Ecto neural progenitor cell (in vitro differentiated cells): ENCODE measurements at regions not wholly inside any gene's neighbourhood (a gene's known extent, or its start where the extent isn't known, plus 50 kb on each side); places are given as distances from the start of the nearest gene placed in this dataset.

ENCODE experiments used
- DNase-seq: peaks from one replicate; pipeline ENCODE4 v3.0.0-alpha.2; 2018; ENCODE audit warnings: low spot score

DNA sequence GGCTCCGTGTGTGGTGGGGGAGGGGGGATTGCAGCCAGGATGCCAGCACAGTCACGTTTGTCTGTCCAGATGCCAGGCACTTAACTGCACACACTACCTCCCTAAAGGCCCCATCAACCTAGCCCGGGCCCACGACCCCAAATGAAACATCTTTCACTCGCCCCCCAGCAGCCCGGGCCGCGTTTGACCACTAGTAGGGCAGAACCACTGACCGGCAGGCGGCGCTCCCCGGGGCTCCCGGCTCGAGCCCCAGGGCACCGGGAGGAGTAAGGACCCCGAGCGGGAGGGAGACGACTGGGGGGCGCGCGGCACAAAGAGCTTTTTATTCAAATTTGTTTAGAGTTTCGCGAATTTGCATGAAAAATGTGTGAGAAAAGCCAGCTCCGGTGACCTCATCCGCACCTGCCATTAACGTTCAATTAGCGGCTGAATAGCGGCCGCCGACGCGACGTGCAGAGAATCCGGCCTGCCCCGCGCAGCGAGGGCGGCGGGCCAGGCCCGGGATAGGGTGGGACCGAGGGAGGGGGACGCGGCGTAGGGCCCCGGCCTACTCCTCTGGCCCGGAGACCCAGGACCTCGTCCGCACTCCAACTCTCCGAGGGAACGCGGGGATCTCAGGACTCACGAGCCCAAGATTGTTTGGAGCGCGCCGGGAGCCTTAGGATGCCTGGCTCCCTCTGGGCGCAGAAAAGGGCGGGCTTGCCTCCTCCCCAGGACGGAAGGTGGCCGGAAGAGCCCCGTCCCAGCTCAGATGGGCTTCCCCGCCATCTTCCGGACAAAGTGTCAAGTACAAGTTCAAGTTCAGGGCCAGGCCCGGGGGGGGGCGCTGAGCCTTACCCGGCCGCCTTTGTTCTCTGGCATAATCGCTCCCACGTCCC is 64.9 kb upstream of the POLG start:
- peak; percentile 67 for DNase-seq

DNA sequence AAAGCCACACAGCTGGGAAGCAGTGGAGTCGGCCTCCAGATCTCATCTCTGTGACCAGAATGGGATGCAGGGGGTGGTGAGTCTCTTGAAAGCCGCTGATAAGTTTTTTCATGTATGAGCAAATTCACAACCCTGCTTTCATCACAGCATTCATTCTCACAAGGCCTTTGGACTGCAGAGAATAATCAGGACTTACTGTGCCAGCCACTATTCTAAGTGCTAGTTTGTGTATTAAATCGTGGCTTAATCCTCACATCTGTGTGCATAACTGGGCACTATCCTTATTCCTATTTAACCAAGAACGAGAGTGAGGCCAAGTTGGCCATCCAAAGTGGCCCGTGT is 64.2 kb upstream of the POLG start:
- DNase-seq, result no peak

DNA sequence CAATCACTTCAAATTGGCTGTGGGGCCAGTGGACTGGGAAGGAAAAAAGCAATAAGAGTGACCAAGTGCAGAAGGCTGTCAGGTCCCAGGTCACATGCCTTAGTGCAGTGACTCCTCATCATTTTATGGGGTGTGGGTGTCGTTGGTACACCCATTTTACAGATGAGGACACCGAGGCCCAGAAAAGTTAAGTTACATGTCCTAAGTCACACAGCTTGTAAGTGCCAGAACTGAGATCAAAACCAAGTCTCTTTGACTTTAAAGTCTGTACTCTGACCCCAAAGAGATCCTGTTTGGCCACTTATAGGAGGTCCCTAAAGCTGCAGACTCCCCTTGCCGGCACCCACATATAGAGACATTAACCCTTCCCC is 63.0 kb upstream of the POLG start:
- DNase-seq, result no peak

DNA sequence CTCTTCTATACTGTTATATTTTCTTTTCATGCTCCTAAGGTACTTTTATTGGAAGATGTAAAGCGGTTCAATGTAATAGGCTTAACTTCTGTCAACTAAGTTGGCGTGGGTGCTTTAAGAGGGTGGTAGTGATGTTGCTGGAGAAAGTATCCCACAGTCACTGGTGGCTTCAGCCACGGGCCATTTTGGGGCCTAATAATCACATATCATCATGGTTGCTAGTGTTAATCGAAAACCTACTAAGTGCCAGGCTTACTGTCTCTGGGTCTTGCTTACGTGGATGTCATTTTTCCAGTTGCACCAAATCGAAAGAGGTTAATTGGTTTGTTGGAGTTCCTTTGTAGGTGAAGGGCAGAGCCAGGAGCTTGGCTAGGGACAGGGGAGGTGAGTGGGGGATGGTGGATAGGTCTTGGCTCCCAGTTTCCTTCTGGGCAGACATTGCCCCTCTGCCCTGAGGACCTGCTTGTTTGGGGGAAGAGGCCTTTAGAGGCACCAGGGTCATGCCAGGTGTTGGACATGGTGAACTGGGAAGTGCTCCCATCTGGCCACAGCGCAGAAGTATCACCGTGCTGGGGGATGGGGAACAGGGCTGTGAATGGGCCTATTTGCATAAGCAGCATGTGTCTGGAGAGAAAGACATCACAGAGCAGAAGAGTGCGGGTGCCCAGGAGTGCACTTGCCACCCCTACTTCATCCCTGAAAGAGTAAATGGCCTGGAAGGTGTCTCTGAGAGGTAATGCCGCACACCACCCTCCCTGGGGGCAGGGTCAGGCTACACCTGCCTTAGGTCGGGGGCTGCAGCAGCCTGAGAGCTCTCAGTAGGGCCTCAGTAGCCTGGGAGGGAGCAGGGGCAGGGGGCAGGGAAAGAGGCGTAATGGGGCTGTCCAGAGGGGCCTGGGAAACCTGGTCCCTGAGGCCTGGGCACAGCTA is 62.4 kb upstream of the POLG start:
- DNase-seq, result no peak

DNA sequence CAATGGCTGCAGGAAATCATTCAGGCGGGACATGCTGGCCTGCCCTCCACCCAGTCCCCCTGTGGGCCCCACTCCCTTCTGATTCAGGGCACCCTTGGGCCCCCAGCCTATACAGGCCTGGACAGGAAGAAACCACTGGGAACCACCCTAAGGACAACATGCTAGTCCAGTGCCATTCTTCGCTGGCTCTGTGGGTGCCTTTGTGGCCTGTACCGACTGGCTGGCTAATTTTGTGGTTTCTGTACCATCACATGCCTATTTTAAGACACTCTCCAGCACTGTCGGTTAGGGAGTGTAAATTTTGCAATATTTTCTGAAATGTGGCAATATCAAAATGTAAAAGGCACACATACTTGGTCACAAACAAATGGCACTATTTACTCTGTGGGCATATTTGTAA is 61.4 kb upstream of the POLG start:
- no peak for DNase-seq

DNA sequence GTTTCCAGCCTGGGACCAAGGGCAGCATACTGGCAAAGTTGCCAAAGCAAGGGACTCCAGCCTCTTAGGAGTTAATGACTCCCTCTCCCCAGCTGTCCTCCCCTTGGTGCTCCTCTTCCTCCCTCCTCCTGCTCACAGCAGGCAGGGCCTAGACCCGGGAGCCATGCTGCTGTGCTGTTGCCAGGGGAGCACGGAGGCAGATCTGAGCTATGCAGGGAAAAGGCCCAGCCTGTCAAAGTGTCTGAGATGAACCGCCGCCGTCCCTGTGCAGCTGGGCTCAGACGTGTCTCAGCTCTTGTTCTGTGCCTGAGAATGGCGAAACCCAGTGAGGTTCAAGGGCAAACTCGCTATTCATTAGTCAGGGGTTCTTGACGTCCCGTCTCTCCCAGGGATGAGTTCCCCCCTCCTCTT is 60.8 kb upstream of the POLG start:
- peak; percentile 64 for DNase-seq

DNA sequence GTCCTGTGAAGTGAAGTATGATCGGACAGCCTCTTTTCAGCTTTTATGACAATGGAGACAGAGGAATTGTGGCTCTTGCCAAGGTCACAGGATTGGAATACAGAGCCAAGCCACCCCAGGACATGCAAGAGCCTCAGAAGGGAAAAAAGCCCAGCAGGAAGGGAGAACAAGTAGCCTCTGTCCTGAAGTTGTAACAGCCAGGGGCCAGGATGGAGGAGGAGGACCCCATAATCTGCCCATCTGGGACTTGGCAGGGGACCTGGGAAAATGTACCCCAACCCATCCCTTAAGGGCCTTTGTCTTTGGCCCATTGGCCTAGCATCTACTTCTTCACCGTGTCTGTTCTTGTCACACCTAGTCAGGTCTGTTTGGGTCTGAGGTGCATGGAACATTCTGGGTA is 60.4 kb upstream of the POLG start:
- DNase-seq, result no peak

DNA sequence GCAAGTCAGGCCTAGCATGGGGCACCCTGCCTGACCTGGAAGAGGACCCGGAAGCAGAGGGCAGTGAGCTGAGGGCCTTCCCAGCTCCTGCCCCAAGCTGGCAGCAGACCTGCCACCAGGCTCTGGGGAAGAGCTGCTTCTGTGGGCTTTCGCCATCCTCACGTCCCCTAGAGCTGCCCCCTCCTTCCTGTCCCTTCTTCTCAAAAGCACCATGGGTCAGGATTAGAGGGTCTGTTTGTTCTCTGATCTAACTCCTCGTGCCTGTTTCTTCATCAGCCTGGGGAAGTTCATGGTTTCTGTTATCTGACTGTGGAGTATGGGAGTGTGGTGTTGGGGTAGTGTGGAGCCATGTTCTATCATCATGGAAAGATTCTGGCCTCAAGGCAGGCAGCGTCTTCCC is 58.4 kb upstream of the POLG start:
- DNase-seq, result no peak

DNA sequence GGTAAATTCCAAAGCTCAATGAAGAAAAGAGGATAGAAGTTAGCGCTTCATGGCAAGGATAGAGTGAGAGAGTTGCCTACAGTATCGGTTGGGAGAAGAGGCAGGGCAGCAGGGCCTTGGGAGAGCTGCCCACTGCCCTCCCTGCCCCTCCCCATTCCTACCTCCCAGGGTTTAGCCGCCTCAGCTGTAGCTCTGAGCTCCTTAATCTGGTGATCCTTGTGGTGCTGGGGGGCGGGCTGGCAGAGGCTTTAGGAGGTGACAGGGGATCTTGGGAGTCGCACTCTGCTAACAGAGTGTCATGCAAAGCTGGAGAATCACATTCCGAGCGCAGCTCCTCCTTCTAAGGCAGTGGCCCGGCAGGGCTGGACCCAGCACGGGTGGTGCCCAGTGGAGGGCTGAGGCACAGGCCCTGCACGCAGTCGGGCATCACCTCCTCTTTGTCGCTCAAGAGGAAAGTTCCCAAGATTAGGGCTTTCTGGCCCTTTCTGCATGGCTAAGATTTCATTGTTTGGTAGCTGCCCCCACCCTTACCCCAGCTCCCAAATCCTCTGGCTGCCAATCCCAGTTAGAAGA is 57.1 kb upstream of the POLG start:
- peak; percentile 78 for DNase-seq

DNA sequence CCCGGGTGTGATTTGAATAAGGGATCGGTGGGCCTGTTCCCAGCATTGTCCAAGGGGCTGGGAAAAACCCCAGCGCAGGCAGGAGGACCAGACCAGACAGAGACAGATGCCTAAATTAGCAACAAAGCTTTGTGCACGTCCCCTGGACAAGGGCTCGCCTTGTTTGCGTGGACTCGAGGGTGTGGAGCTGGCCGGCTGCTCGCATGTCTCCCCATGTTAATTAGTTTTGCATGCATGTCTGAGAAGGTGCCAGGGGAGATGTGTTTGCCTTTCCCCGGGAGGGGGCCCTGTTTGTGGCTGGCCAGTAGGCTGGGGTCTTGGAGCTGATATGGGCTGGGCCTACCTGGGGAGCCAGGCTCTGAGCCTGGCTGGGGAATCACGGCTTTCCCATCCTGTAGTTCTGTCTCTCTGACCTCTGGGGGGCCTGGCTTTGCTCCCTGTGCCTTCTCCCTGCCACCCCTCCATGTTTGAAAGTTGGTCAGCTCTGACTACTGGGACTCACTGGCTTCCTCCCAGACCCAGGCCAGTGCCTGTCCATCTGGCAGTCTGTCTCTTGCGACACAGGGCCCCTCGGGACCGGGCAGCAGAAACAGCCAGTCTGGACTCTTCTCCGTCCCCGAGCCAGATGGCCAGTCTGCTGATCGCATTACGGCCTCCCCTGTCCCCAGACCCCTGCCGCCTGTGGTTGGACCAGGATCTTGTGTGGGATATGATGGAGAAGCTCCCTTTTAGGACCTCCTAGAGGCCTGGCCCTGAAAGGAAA is 55.4 kb upstream of the POLG start:
- no peak for DNase-seq

DNA sequence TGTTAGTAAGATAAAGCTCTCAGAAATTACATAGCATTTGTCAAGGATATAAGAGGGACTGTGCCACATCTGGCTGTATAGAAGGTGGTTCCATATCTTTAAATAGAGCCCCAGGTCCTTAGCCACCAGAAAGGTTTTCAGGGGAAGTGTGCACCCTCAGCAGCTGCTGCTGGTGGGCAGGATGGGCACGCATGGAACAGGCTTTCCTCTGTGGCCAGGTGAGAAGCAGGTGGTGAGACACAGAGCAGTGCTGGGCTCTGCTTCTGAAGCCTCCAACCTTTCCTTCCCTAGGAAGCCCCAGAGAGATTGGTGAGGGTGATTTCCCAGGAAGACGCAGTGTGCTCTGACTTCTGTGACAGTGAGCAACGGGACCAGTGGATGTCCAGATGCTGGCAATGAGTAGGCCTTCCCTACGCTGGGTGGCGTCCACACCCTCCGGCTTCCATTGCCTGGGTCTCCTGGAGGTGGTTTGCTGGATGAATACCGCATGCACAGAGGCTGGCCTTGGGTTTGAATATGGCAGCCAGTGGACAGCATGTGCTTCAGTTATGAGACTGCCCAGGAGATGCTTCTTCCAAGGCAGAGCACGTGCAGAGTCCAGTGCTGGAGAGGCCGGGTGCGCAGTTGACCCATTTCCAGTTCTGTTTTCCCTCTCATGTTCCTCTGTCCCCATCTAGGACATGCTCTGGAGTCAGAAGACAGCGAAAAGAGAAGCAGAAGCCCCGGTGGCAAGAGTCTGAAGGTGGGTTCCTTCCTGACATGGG is 52.7 kb upstream of the POLG start:
- no peak for DNase-seq

DNA sequence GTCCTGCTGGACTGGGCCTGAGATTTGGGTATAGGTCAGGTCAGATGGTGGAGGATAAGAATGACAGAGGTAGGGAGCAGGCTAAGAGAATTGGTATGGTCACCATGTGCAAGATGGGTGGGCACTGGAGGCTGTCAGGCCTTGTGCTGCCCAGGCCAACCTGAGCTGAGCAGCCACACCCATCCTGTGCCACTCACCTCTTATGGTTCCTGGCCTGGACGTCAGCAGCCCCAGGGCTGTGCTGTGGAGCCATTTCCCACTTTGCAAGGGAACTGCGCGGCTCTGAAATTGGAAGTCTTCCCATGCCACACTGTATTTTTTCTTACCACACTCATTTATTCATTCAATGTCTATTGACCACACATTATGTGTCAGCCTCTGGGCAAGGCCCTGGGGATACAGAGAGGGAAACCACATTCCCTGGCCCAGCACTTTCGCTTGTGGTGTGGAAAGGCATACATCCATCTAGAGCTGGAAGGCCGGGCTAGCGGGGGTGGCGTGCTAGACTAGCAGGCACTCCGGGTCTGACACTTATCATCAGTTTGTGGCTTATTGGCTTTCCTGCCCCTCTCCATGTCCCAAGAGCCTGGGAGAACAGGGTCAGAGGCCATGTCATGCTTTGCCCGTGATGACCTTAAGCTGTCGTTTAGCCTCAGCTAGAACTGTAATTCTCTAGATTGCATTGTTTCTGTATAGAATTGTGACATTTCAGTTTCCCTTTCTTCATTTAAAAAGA is 51.1 kb upstream of the POLG start:
- DNase-seq, result no peak
